Lower leg skin (tissue), 4 donors: ENCODE measurements at regions not wholly inside any gene's neighbourhood (a gene's known extent, or its start where the extent isn't known, plus 50 kb on each side); places are given as distances from the start of the nearest gene placed in this dataset.
"Not testable (repeated sequence)": the region's sequence is repeated elsewhere in the genome, so short reads cannot be mapped to it uniquely, and the experiment has no call there.

Source experiments
- DNase-seq, 2 donors: peaks; one replicate each; pipeline ENCODE4 v3.0.0-alpha.2; 2019; ENCODE audit warnings: low spot score in 2 of 2
- H3K4me3 ChIP-seq: fragments of 200-600 bp; sonication (generic); 2 replicates; pipeline ENCODE4 v1.5.1; 2017; ENCODE audit warnings: mild to moderate bottlenecking, low read depth; ENCODE audit not compliant: poor library complexity, severe bottlenecking
- POLR2A ChIP-seq, 2 donors: fragments of 450-650 bp; IDR thresholded peaks; one replicate each; pipeline ENCODE4 v1.6.1; 2016 to 2017; ENCODE audit warnings: antibody characterized with exemption in 2 of 2, mild to moderate bottlenecking in 1 of 2, moderate library complexity in 1 of 2
- WGBS, 2 donors: methylation state at CpG; one replicate each; pipeline ENCODE4 v1.1.5; 2018; 5-methylcytosine and 5-hydroxymethylcytosine counted together
- intact Hi-C: fragments of 100-400 bp; cut with DNase I; formaldehyde crosslinking; loops from one replicate; pipeline ENCODE4 v1.15.0; 2023; ENCODE audit warnings: low total_unique reads
- TF ChIP-seq, protein P1 (sequence below), 3 donors: fragments of 450-650 bp; IDR thresholded peaks; one replicate each; pipeline ENCODE4 v1.5.1; 2016; ENCODE audit warnings: antibody characterized with exemption in 3 of 3, mild to moderate bottlenecking in 3 of 3, moderate library complexity in 2 of 3

DNA sequence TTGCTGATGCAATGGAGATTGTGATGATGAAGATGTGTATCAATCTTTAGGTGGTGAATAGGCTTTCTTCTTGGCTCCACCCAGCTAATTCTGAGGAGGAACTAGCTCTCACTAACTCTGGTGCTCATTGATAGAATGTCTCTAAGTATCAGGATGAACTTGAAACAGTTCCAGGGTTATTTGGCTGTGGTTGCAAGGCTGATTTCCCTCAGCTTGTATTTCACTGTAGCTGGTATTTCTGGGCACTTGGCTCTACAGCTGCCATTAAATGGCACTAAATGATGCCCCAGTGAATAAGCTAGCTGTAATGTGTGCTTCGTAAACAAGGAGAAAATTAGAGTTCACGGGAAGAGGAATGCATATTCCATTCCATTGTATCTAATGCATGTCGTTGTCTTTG lies 241.2 kb downstream of the RPIA start:
- H3K4me3 ChIP-seq: no peak overlapping the region
- 64 to 87% methylated on average over 3 of the region's 3 CpGs for WGBS, 2 donors
- intact Hi-C loops: no loop called here
- no peak for DNase-seq
- TF ChIP-seq, protein P1, sequence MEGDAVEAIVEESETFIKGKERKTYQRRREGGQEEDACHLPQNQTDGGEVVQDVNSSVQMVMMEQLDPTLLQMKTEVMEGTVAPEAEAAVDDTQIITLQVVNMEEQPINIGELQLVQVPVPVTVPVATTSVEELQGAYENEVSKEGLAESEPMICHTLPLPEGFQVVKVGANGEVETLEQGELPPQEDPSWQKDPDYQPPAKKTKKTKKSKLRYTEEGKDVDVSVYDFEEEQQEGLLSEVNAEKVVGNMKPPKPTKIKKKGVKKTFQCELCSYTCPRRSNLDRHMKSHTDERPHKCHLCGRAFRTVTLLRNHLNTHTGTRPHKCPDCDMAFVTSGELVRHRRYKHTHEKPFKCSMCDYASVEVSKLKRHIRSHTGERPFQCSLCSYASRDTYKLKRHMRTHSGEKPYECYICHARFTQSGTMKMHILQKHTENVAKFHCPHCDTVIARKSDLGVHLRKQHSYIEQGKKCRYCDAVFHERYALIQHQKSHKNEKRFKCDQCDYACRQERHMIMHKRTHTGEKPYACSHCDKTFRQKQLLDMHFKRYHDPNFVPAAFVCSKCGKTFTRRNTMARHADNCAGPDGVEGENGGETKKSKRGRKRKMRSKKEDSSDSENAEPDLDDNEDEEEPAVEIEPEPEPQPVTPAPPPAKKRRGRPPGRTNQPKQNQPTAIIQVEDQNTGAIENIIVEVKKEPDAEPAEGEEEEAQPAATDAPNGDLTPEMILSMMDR (IDR thresholded peaks at IDR 0.05): no peak
- no peak for TF ChIP-seq POLR2A (IDR thresholded peaks at IDR 0.05)

DNA sequence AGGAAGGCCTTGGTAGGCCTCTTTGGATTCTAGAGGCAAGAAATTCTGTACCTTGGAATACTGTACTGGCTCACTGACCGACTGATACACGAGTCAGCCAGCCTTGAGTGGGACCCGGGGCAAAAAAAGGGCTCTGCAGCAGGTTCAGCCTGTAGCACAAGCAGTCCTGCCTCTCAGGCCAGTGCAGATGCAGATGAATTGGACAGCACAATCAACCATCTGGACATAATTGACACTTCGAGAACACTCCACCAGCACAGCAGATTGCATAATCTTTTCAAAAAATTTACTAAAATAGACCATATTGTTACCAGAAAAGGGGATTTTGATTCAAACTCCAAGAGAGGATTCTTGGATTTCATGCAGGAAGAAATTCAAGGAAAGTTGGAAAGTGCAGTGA lies 241.6 kb downstream of the RPIA start:
- no peak for TF ChIP-seq POLR2A (IDR thresholded peaks at IDR 0.05)
- TF ChIP-seq, protein P1 (IDR thresholded peaks at IDR 0.05): no peak
- DNase-seq: no peak

DNA sequence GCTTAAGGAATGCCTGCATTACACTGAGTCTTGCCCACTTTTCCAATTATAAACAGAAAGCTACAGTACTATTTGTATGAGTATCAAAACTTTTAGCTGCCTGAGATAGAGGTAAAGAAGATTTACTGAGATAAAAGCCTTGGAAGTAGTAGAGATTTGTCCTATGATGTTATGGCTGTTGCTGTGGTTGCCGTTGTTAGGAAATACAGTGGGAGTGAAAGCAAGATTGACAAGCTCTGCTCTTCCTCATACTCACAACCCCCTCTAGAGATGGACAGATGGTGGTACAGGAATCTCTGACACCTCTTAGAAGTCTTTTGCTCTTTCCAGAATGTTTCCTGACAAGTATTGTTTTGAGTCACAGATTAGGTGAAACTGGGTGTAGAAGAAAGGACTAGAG lies 242.5 kb downstream of the RPIA start:
- H3K4me3 ChIP-seq: no peak overlapping the region
- intact Hi-C loops: no loop called here
- no peak for DNase-seq
- 3 to 5% methylated on average over 1 of the region's 1 CpG for WGBS, 2 donors
- TF ChIP-seq, protein P1 (IDR thresholded peaks at IDR 0.05): no peak
- TF ChIP-seq POLR2A (IDR thresholded peaks at IDR 0.05): no peak

More for the DNA sequence above, 241.6 kb downstream of the RPIA start:
- 63 to 66% methylated on average over 4 of the region's 4 CpGs for WGBS, 2 donors
- intact Hi-C loops: no loop called here
- H3K4me3 ChIP-seq: no peak overlapping the region

DNA sequence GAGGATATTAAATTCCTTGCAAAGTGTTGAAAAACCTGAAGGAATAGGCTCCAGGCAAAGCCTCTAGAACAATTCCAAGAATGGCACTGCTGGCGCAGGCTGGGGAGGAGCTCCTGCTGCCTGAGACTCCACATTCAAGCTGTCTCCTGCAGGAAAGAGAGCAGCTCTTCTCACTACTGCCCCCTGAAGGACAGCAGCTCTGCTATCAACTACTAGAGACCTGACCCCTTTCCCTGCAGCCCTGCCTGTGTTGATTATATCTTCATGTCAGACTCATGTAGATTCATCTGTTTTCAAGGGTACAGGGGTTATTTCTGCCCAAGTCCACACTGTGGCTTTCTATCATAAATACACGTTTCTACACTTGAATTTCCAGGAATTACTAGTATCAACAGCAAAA lies 249.7 kb downstream of the RPIA start:
- 46 to 57% methylated on average over 2 of the region's 2 CpGs for WGBS, 2 donors
- intact Hi-C loops, DNase-seq, H3K4me3 ChIP-seq: not testable (repeated sequence)

DNA sequence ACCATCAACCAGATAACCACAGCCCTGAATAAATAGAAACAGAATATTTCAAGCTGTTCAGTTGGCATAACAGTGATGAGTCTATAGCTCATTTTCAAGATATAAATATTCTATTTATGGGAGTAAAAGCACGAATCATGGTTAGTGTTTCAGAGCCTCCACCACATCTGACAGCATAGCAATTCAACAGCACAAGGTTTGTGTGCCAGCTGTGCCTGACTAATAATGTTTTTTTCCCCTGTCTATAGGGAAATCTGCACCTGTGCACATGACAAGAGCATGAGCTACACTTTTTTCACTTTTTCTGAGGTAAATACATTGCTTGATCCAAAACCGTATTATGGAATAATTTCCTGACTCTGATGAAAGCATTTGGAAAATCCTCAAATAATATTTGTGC lies 251.3 kb downstream of the RPIA start:
- DNase-seq: no peak
- TF ChIP-seq POLR2A (IDR thresholded peaks at IDR 0.05): no peak
- TF ChIP-seq, protein P1 (IDR thresholded peaks at IDR 0.05): no peak
- intact Hi-C loops: no loop called here
- H3K4me3 ChIP-seq: no peak overlapping the region
- 55 to 60% methylated on average over 2 of the region's 2 CpGs for WGBS, 2 donors

DNA sequence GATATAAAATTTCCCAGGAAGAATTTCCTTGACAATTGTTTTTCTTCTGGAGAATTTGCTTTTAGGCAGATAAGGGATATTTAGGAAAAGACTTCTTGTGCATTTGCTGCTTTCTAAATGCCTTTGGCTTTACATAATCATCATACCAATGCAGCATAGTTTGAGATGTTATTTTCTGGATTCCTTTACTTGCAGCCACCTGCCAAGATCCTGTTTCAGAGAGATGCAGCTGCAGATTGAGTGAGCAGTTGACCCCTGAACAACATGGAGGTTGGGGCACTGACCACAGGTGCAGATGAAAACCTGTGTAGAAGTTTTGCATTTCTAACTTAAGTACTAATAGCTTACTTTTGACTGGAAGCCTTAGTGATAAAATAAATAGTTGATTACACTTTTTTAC lies 257.9 kb downstream of the RPIA start:
- intact Hi-C loops: no loop called here
- no peak overlapping the region for H3K4me3 ChIP-seq
- TF ChIP-seq POLR2A (IDR thresholded peaks at IDR 0.05): no peak
- TF ChIP-seq, protein P1 (IDR thresholded peaks at IDR 0.05): no peak
- DNase-seq: no peak
